ENCODE measurements at regions not wholly inside any gene's neighbourhood (a gene's known extent, or its start where the extent isn't known, plus 50 kb on each side); places are given as distances from the start of the nearest gene placed in this dataset.

DNA sequence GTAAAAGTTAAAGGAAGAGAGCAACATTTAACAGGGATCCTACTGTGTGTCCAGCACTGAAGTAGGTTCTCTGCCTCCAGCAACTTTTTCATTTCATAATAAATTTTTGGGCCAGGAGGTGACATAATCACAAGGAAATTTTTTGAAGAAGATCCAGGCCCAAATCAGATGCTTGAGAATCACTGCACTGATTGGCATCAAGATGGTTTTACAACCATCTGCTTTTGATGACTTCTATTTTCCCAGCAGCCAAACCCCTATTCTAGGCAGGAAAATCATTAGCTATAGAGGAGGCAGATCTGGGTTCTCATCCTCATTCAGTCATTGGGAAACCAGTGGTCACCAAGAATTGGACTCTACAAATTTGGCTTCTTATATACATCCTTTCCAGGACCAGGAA lies 79.0 kb downstream of the ARL4A start:
- H3K27me3 Mint-ChIP-seq = peaks cover 5% of the 10 kb centered on the region
- H3K4me3 ChIP-seq (ENCODE audit: control extremely low read depth in 1 of 5, extremely low read depth in 1 of 5, insufficient read depth in 1 of 5, low read depth in 2 of 5, low read length in 4 of 5) = no peak overlapping the region
- no peak overlapping the region for H3K4me2 ChIP-seq (replicated peaks; ENCODE audit: low read depth, low read length, poor library complexity, severe bottlenecking)
- ChIA-PET CTCF (no interaction called here), POLR2A (no interaction called here)
- intact Hi-C loops (cut with micrococcal nuclease) = no loop called here
- no peaks in the 10 kb centered on the region for H4K20me1 ChIP-seq (ENCODE audit: control insufficient read depth, insufficient read depth, low read length, poor library complexity, severe bottlenecking)
- H3K4me1 Mint-ChIP-seq = no peaks in the 10 kb centered on the region
- H2AFZ ChIP-seq (ENCODE audit: insufficient read depth, low read depth, low read length, poor library complexity, severe bottlenecking) = no peak overlapping the region
- peaks cover 0 to 3% (median 0%) of the 10 kb centered on the region in 3 donors for H3K9me3 ChIP-seq (ENCODE audit: control extremely low read depth in 1 of 3, control insufficient read depth in 2 of 3, insufficient read depth in 1 of 3, low read length in 2 of 3)
- no peaks in the 10 kb centered on the region for H3K27me3 ChIP-seq (replicated peaks in 1 of 4; ENCODE audit: control extremely low read depth in 1 of 4, control insufficient read depth in 3 of 4, insufficient read depth in 4 of 4, low read length in 3 of 4)
- TF ChIP-seq CTCF (IDR thresholded peaks at IDR 0.05) (no peak), EZH2 (IDR thresholded peaks at IDR 0.05; ENCODE audit: borderline replicate concordance, insufficient read depth, low read depth, low read length, poor library complexity, severe bottlenecking) (no peak)
- no peak overlapping the region for H3K27ac Mint-ChIP-seq
- DNase-seq (no peak), ATAC-seq (ENCODE audit: low read depth) (no peak)
- H3K9ac ChIP-seq (ENCODE audit: low read length) = no peak overlapping the region
- H3K79me2 ChIP-seq (ENCODE audit: control insufficient read depth, insufficient read depth, low read length) = no peaks in the 10 kb centered on the region
- no peaks in the 10 kb centered on the region for H3K36me3 ChIP-seq (replicated peaks in 1 of 2; ENCODE audit: control extremely low read depth in 1 of 2, control insufficient read depth in 1 of 2, extremely low read depth in 1 of 2, insufficient read depth in 2 of 2, low read length in 1 of 2)
- H3K27ac ChIP-seq (ENCODE audit: low read length in 2 of 2) = no peak overlapping the region
- H3K9me3 Mint-ChIP-seq (ENCODE audit: insufficient read depth) = no peaks in the 10 kb centered on the region
- H3K4me1 ChIP-seq (ENCODE audit: control insufficient read depth in 2 of 2, insufficient read depth in 2 of 2, low read length in 2 of 2) = no peaks in the 10 kb centered on the region
- no peak overlapping the region for H3K4me3 Mint-ChIP-seq

- CTCF ChIA-PET = no interaction called here
- Histone ChIP-seq H3K4me2 (replicated peaks; ENCODE audit: low read depth, low read length, poor library complexity, severe bottlenecking) (no peak overlapping the region), H3K9ac (ENCODE audit: low read length) (no peak overlapping the region), H3K4me1 (ENCODE audit: control insufficient read depth in 2 of 2, insufficient read depth in 2 of 2, low read length in 2 of 2) (no peaks in the 10 kb centered on the region), H4K20me1 (ENCODE audit: control insufficient read depth, insufficient read depth, low read length, poor library complexity, severe bottlenecking) (no peaks in the 10 kb centered on the region), H2AFZ (ENCODE audit: insufficient read depth, low read depth, low read length, poor library complexity, severe bottlenecking) (no peak overlapping the region), H3K27ac (ENCODE audit: low read length in 2 of 2) (no peak overlapping the region), H3K27me3 (replicated peaks in 1 of 4; ENCODE audit: control extremely low read depth in 1 of 4, control insufficient read depth in 3 of 4, insufficient read depth in 4 of 4, low read length in 3 of 4) (no peaks in the 10 kb centered on the region), H3K9me3 (ENCODE audit: control extremely low read depth in 1 of 3, control insufficient read depth in 2 of 3, insufficient read depth in 1 of 3, low read length in 2 of 3) (no peaks in the 10 kb centered on the region), H3K36me3 (replicated peaks in 1 of 2; ENCODE audit: control extremely low read depth in 1 of 2, control insufficient read depth in 1 of 2, extremely low read depth in 1 of 2, insufficient read depth in 2 of 2, low read length in 1 of 2) (no peaks in the 10 kb centered on the region), H3K79me2 (ENCODE audit: control insufficient read depth, insufficient read depth, low read length) (no peaks in the 10 kb centered on the region), H3K4me3 (ENCODE audit: control extremely low read depth in 1 of 5, extremely low read depth in 1 of 5, insufficient read depth in 1 of 5, low read depth in 2 of 5, low read length in 4 of 5) (no peak overlapping the region)
- intact Hi-C loops (cut with micrococcal nuclease) = no loop called here
- Mint-ChIP-seq H3K9me3 (ENCODE audit: insufficient read depth) (no peaks in the 10 kb centered on the region), H3K27me3 (no peaks in the 10 kb centered on the region), H3K4me3 (no peak overlapping the region), H3K27ac (no peak overlapping the region), H3K4me1 (no peaks in the 10 kb centered on the region)
- no CpG with 5 or more reads among the region's 1 CpG for WGBS (ENCODE audit: insufficient coverage)
- DNase-seq (no peak), ATAC-seq (ENCODE audit: low read depth) (no peak)
- POLR2A ChIA-PET = no interaction called here
- TF ChIP-seq CTCF (IDR thresholded peaks at IDR 0.05) (no peak), EZH2 (IDR thresholded peaks at IDR 0.05; ENCODE audit: borderline replicate concordance, insufficient read depth, low read depth, low read length, poor library complexity, severe bottlenecking) (no peak)
Observed at GRCh38 chr7:12768948-12769347, 81.5 kb downstream of the ARL4A start.
